Limb (tissue), 2 donors: ENCODE measurements at regions not wholly inside any gene's neighbourhood (a gene's known extent, or its start where the extent isn't known, plus 50 kb on each side); places are given as distances from the start of the nearest gene placed in this dataset.
"Not testable (repeated sequence)": the region's sequence is repeated elsewhere in the genome, so short reads cannot be mapped to it uniquely, and the experiment has no call there.

Source experiments
- DNase-seq, 2 donors: peaks; one replicate each; pipeline ENCODE4 v3.0.0-alpha.2; 2016; ENCODE audit errors: extremely low spot score in 2 of 2

DNA sequence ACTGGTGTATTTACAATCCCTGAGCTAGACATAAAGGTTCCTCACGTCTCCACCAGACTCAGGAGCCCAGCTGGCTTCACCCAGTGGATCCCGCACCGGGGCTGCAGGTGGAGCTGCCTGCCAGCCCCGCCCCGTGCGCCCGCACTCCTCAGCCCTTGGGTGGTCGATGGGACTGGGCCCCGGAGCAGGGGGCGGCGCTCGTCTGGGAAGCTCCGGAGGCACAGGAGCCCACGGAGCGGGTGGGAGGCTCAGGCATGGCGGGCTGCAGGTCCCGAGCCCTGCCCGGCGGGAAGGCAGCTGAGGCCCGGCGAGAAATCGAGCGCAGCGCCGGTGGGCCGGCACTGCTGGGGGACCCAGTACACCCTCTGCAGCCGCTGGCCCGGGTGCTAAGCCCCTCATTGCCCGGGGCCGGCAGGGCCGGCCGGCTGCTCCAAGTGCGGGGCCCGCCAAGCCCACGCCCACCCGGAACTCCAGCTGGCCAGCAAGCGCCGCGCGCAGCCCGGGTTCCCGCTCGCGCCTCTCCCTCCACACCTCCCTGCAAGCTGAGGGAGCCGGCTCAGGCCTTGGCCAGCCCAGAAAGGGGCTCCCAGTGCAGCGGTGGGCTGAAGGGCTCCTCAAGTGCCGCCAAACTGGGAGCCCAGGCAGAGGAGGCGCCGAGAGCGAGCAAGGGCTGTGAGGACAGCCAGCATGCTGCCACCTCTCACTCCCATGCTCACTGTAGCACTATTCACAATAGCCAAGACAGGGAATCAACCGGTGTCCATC lies 79.3 kb upstream of the RGPD4 start:
- DNase-seq, result not testable (repeated sequence)

DNA sequence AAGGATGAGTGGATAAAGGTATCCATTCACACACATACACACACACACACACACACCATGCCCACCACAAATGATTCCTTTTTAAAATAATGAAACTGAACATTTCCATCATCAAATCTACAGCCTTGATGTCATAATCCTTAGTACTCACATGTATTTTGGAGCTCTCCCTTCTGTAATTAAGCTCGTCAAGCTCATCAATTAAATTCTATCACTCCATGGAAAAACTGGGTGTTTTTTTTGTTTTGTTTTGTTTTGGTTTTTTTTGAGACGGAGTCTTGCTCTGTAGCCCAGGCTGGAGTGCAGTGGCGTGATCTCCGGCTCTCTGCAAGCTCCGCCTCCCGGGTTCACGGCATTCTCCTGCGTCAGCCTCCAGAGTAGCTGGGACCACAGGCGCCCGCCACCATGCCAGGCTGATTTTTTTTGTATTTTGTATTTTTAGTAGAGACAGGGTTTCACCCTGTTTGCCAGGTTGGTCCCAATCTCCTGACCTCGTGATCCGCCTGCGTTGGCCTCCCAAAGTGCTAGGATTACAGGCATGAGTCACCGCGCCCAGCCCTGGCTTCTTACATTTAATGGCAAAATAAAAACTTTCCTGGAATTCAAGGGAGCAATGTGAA lies 78.6 kb upstream of the RGPD4 start:
- no peak for DNase-seq

DNA sequence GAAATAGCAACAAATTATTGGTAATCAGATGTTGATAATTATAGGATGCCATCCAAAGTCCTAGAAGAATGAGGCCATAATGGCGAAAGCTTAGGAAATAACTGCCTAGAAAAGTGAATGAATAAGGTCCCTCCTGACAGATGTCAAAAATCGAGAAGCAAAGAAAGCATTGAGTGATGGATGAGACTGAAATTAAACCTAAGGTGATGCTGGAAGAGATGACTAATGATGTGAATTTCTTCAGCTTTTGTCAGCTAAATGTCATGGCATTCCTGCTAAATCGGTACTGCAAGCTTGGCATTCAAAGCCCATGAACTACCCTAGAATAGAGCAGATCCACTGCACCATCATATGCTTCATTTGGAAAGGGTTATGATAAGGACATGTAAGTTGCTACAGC lies 74.8 kb upstream of the RGPD4 start:
- no peak for DNase-seq

DNA sequence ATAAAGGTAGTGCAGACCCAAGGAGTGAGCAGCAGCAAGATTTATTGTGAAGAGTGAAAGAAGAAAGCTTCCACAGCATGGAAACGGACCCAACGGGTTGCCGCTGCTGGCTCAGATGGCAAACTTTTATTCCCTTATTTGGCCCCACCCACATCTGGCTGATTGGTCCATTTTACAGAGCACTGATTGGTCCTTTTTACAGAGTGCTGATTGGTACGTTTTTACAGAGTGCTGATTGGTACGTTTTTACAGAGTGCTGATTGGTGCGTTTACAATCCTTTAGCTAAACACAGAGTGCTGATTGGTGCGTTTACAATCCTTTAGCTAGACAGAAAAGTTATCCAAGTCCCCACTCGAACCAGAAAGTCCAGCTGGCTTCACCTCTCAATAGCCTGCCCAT lies 72.9 kb upstream of the RGPD4 start:
- not testable (repeated sequence) for DNase-seq

DNA sequence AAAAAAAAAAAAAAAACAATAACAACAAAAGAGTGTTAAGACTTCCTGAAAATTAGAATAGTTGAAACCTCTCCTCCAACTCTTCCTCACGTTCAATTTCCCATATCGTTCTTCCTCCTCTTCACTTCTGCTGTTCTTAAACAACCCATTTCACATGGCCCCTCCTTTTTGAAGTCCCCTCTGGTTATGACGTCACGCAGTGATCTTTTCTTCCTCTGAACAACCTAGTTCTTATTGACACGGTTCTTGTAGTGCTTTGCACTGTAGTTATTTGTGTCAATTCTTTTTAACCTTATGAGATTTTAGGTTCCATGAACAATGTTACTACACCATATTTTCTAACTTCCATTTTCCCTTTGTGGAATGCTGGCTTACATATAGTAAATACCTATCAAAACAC lies 69.5 kb upstream of the RGPD4 start:
- no peak for DNase-seq

DNA sequence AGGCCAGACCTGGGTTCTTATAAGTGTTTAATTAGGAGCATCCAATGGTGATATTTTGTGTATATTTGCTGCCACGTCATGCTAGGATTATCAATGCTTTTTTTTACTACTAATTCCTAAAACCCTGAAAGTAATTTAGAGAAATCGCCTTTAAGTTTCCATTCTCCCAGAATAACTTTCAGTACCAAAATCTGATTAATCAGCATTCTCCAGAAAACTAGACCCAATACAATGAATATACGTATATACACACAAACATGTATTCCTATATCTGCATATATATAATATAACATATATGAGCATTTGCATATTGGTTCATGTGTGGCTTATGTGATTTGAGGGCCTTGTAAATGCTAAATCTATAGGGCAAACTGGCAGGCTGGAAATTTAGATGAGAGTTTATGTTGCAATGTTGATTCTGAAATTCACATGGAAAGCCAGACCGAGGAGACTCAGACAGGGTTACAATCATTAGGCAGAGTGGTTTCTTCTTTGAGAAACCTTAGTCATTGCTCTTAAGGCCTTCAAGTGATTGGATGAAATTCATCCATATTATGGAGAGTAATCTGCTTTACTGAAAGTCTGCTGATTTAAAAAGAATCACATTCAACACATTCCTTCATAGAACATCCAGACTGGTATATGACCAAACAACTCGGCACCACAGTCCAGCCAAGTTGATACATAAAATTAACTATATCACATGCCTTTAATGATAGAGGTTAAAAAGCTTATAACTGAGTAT lies 65.9 kb upstream of the RGPD4 start:
- no peak for DNase-seq

DNA sequence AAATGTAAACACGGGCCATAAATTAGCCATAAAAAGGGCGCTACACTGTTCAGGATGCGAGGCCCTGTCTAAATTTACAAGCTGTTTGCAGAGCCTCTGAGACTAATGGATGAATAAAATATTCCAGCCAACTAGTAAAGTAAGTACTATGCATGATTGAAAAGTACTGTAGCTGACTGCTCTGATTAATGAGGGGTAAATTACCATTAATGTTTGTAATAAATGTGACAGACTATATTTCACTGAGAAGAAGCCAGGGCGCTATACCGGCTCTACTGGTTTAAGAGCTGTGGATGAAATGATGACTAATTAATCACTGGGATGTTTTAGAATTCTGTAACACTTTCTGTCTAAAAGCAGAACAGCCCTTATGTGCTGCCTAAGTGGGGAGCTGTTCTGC lies 54.3 kb upstream of the RGPD4 start:
- no peak for DNase-seq

DNA sequence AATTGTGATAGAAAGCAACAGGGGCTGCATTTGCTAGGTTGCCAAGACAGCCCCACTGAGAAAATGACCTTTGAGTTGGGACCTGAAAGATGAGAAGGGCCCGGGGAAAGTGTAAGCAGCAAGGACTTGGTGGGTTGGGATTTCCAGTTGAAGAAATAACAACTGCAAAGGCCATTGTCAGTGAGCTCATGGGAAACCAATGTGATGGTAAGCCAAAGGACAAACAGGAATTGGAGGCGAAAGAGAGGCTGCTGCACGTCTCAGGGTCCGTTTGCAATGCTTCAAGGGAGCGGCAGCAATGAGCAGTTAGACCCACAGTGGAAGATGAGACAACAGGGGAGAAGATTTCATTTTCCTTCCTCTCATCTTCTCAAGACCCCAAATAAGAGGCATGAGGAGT lies 51.5 kb upstream of the RGPD4 start:
- no peak for DNase-seq

DNA sequence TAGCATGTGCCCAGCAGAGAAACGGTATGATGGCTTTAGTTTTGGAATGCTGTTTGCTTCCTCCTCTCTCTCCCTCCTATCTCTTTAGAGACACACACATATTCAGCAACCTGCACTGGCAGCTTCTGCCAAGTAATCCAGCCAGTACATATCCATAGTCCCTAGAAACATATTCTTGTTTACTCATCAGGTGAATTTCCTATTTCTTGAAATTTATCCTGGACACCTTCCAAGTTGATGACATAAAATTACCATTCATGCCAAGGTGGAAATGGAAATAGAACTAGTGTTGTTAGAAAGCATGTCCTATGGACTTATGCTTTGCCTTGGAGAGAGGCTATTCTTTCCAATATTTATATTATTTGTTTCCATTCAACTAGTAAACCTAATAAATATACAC lies 50.9 kb upstream of the RGPD4 start:
- no peak for DNase-seq

DNA sequence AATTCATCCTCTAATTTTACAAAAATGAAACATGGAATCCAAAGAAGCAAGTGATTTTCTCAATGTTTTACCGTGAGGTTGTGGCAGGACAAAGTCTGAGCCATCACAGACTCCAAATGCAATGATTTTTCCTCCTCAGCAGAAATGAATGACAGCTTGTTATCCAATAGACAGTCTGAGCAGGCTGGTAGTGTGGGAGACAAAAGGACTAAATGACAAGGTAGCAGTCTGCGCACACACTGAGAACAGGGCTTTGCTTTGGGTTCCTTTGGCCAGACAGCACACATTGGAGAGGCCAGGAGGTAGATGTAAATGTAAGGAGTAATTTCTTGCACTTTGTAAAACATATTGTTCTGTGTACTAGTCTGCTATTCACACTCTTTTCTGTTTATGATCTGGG lies 50.3 kb upstream of the RGPD4 start:
- no peak for DNase-seq
